ENCODE measurements at regions not wholly inside any gene's neighbourhood (a gene's known extent, or its start where the extent isn't known, plus 50 kb on each side); places are given as distances from the start of the nearest gene placed in this dataset.

GRCh38 chr11:128400382-128401203 is 186.8 kb downstream of the ETS1 start:
- no TSS peak for BruUV-seq (replicated peaks)
- Histone ChIP-seq H3K27me3 (replicated peaks in 1 of 2; ENCODE audit: control insufficient read depth in 2 of 2, insufficient read depth in 2 of 2, low read length in 1 of 2) (no peaks in the 10 kb centered on the region), H3K9ac (ENCODE audit: control insufficient read depth, insufficient read depth, low read length) (no peak overlapping the region), H3K4me3 (no peak overlapping the region), H2AFZ (ENCODE audit: control insufficient read depth, low read depth, low read length) (no peak overlapping the region), H3K27ac (ENCODE audit: control insufficient read depth, insufficient read depth) (no peak overlapping the region), H4K20me1 (ENCODE audit: control insufficient read depth, insufficient read depth) (no peaks in the 10 kb centered on the region), H3K4me2 (ENCODE audit: control insufficient read depth, insufficient read depth) (no peak overlapping the region), H3K36me3 (ENCODE audit: control insufficient read depth in 2 of 2, insufficient read depth in 2 of 2, low read length in 1 of 2) (no peaks in the 10 kb centered on the region), H3K4me1 (ENCODE audit: control insufficient read depth, insufficient read depth, low read length) (peaks cover 8% of the 10 kb centered on the region), H3K79me2 (ENCODE audit: control insufficient read depth, insufficient read depth, low read length) (no peaks in the 10 kb centered on the region), H3K9me3 (replicated peaks; ENCODE audit: control insufficient read depth, insufficient read depth, low read length) (no peaks in the 10 kb centered on the region)
- FAIRE-seq (no peak), DNase-seq (ENCODE audit: low read depth, low spot score) (no peak), ATAC-seq (no peak)
- POLR2A ChIA-PET, result interaction anchor here (0.6 to 1.3 kb wide), 2 partner anchors 82 to 90 kb away, joined by 3 read pairs; no protein-coding TSS in a partner anchor
- RAD21 ChIA-PET (ENCODE audit: unreplicated experiment), result interaction anchor here (0.8 to 2.6 kb wide), 4 partner anchors 9 to 232 kb away, joined by 3 to 9 read pairs (median 5); no protein-coding TSS in a partner anchor
- CTCF ChIA-PET, result interaction anchor here (0.6 to 2.1 kb wide), 4 partner anchors 93 to 163 kb away, joined by 3 to 12 read pairs (median 4); no protein-coding TSS in a partner anchor
- intact Hi-C loops (cut with micrococcal nuclease; ENCODE audit: unreplicated experiment) (no loop called here), in situ Hi-C loops (cut with MboI) (no loop called here)
- SMC1A ChIA-PET (ENCODE audit: uncharacterized antibody, unreplicated experiment), result interaction anchor here (0.8 to 6.9 kb wide), 14 partner anchors 8 to 210 kb away, joined by 3 to 59 read pairs (median 4); no protein-coding TSS in a partner anchor
- 94% methylated on average over 8 of the region's 8 CpGs for WGBS (ENCODE audit: insufficient coverage, insufficient replicate concordance, low lambda C conversion rate, missing lambda C conversion rate)
- TF ChIP-seq SKIL (IDR thresholded peaks at IDR 0.05; ENCODE audit: low read depth, poor library complexity, severe bottlenecking) (no peak), ZNF687 (IDR thresholded peaks at IDR 0.05) (no peak), MLLT1 (IDR thresholded peaks at IDR 0.05) (no peak), CHD4 (IDR thresholded peaks at IDR 0.05) (no peak), SUZ12 (IDR thresholded peaks at IDR 0.05; ENCODE audit: unreplicated experiment) (no peak), SREBF1 (IDR thresholded peaks at IDR 0.05; ENCODE audit: low read length) (no peak), RAD51 (IDR thresholded peaks at IDR 0.05) (no peak), USF2 (IDR thresholded peaks at IDR 0.05; ENCODE audit: borderline replicate concordance, low read depth, low read length) (no peak), REST (IDR thresholded peaks at IDR 0.05; ENCODE audit: low read depth, low read length) (no peak)

Data from GM12878 (cell line).